Stimulated activated CD8-positive, alpha-beta memory T cell treated with anti-CD3 and anti-CD28 coated beads, Interleukin-15, amount 100 ng/mL, for 1 hour (primary cell): ENCODE measurements at regions not wholly inside any gene's neighbourhood (a gene's known extent, or its start where the extent isn't known, plus 50 kb on each side); places are given as distances from the start of the nearest gene placed in this dataset.

Experiments used
- DNase-seq: peaks from one replicate; pipeline ENCODE4 v3.0.0-alpha.2; 2020; ENCODE audit warnings: low read depth

DNA sequence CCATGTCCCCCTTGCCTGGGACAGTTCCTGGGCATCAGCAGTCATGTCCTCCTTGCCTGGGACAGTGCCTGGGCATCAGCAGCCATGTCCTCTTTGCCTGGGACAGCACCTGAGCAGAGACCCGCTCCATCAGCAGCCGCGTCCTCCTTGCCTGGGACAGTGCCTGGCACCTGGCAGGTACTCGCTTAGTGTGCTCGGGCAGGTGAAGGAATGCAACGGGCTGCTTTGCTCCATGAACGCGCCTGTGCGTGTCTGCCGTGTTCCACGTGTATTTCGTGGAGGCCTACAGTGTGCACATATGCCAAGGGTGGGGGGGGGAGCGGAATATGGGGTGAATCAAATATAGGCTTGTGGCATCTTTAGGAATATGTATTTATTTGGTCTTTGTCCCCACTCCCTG is 1490.7 kb downstream of the TBC1D22A start:
- no peak for DNase-seq

GRCh38 chr22:48251629-48252028 is 1489.2 kb downstream of the TBC1D22A start:
- DNase-seq = no peak

GRCh38 chr22:48250937-48251530 is 1488.6 kb downstream of the TBC1D22A start:
- no peak for DNase-seq

- no peak for DNase-seq
Measured at GRCh38 chr22:48250286-48250895, 1487.9 kb downstream of the TBC1D22A start.

DNA sequence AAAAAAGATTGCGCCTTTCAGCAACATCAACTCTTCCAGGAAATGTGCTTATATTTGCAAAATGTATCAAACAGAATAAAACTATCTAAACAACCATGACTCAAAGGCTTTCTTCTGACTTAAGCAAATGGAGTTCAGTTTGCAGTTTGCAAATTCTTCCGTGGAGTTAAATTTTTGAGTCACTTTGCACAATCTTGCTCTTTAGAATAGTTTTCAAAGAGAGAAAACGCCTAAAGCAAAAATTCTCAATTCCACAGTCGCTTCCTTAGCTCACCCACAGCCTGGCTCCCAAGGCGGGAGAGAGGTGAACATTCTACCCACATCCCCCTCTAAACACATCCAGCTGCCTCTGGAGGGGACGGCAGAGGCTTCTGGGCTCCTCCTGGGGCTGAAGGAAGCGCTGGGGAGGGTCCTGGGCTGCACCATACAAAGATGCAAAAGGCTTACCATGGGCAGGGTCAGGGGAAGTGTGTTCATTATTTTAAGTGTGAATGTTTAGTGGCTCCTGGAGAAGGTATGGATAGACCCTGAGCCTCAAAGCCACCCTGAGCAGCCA is 1487.3 kb downstream of the TBC1D22A start:
- no peak for DNase-seq

DNA sequence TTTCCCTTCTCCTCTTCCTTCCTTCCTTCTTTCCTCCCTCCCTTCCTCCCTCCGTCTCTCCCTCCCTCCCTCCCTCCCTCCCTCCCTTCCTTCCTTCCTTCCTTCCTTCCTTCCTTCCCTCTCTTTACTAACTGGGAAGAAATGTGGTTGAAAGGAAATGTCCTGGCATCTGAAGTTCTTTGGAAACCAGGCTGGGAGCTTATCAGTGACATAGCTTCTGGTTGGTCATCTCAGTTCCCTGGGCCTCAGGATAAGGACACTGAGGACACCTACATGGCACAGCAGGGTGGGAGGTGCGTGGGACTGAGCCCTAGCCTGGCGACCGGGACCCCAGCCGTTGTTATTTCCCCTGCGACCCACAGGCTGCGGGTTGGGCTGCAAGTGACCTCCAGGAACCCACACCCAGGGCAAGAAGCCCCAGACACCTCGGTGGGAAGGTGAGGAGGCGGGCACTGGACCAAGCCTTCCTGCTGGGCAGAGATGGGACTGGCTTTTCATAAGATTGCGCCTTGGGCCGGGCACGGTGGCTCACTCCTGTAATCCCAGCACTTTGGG is 1486.5 kb downstream of the TBC1D22A start:
- no peak for DNase-seq

- DNase-seq = no peak
Measured at GRCh38 chr22:48247829-48248228, 1485.4 kb downstream of the TBC1D22A start.

DNA sequence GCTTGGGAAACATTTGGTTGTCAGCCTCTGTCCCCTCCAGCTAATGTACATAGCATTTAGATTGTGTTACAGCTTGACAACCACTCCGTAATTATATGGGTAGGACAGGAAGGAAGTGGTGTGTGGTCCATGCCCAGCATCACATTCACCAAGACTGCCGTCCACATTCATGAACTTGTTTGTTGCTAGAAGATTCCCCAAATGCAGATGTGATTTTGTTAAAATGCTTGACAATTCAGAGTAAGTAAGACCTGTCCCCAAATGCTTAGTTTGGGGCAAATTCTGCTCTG is 1482.7 kb downstream of the TBC1D22A start:
- DNase-seq = no peak

DNA sequence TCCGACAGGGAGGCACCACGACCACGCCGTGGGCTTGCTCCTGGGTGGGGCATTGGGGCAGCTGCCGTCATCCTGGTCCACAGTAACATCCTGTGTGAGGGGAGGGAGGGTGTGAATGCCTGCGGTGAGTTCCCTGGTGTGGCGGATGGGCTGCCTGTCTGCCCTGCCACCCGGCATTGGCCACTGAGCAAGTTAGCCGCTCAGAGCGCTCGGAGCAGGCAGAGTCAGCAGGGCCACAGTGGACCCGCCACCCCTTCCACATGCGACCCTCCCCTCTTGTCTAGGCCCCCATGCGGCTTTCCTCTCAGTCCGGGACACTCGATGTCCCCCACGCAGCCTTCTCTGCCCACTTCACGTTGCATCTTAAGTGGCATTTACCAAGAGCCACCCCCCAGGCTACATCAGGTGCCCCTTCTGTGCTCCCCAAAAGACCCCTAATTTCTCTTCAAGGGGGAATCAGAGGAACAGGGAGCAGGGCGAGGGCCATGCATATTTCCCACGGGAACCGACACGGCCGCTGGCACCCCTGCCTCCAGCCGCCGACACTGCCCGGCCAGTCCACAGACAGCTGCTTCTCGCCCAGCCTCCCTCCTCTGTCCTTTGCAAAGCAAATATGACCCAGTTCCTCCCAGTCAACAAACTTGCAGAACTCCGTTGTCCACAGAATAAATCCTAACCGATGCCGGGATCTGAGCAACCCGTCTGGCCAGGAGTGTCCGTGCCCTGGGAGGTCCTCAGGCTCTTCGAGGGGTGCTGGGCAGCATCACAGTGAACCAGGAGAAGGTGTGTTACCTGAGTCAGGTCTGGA is 1482.1 kb downstream of the TBC1D22A start:
- no peak for DNase-seq

DNA sequence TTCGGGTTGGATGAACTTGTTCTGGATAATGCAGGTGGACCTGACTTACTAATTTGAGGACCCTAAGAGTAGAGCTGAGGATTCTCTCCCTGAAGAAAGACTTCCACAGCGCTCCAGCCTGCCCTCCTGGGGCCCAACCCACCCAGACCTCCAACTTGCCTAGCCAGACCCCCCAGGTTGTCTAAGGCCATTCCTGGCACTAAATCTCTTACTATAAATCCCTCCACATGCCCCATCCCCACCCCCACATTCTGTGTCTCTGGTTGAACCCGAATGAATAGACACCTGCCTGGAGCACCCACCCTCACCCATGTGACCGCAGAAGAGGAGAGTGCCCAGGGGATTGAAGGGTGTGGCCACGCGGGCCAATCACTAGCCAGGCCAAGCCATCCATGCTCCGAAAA is 1480.0 kb downstream of the TBC1D22A start:
- no peak for DNase-seq

DNA sequence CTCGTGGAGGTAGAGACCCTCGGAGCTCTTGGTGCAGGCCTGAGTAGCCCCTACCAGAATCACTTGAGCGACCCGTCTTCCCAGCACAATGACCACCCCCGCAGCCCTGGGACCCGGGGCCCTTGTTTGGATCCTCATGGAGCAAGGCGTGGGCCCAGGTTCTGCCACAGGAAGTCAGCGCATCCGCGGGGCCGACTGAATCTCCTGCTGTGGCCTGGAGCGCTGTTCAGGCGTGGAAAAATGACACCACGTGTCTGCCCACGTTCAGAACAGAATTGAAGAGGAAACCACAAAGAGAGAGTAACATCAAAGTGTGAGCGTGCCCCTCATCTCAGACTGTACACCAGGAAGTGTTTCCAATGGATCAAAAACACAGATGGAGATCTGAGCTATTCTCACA is 1479.2 kb downstream of the TBC1D22A start:
- no peak for DNase-seq

DNA sequence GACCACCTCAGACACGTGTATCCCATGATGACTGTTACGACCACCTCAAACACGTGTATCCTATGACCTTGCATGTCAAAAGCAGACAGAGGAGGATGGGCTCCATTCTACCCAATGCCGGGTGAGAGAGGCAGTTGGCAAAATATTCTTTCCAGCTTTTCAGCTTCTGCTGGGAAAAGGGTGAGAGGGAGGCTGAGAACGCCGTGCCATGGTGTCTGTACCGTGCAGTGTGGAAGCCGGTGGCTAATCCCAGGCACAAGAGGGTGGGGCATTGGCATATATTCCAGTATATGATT is 1478.4 kb downstream of the TBC1D22A start:
- no peak for DNase-seq

DNA sequence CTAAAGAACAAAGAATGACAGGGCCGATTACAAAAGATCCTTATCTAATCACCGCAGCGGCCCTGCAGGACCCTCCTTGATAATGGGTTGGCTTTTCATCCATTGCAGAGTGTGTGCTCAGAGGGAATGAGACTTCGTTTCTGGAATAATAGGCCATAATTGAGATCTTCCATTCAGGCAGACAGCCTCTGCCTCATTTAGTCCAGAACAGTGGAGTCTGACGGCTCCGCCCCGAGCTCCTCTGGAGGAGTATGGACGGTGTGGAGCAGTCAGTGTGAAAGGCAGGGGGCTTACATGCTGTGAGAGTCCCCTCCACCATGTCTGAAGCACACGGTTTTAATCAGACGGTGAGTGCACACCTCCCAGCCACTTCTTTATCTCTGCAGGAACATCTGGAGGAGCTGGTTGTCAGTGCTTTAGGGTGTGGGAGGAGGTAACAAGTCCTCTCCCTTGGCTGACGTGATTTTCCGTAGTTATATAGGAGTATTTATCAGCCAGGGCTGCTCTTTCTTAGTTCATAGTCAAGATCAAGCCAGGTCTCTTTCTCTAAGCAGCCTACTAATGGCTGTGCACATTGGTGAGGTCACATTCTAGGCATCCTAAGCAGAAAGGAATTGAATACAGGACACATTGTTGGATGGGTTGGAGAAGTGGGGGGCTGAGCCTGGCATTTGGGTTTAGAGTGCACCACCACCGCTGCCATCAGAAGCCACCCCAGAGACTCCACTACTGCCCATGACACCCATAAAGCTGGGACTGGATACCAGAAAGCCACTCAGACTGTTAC is 1477.9 kb downstream of the TBC1D22A start:
- no peak for DNase-seq

GRCh38 chr22:48239461-48240147 is 1477.2 kb downstream of the TBC1D22A start:
- DNase-seq = no peak

- no peak for DNase-seq
Measured at GRCh38 chr22:48238966-48239365, 1476.5 kb downstream of the TBC1D22A start.

DNA sequence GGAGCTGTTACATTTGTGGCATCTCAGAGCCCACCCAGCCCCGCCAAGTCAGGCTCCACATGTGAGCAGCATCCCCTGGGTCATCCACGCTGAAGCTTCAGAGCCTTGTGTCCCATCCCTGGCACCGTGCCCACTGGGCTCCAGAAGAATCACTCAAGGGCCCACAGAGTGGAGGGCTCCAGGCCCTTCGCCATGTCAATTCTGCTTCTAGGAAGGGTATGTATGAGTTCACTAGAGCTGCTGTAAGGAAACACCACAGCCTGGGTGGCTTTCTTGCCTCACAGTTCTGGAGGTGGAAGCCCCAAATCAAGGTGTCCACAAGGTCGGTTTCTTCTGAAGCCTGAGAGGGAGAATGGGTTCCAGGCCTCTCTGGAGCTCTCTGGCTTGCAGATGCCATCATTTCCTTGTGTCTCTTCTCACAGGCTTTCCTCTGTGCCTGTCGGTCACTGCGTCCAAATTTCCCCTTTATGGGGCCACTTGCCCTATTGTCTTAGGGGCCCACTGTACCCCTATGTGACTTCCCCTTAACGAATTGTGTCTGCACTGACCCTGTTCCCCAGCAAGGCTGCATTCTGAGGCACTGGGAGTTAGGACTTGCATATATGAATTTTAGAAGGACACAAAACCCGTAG is 1476.0 kb downstream of the TBC1D22A start:
- DNase-seq = no peak

DNA sequence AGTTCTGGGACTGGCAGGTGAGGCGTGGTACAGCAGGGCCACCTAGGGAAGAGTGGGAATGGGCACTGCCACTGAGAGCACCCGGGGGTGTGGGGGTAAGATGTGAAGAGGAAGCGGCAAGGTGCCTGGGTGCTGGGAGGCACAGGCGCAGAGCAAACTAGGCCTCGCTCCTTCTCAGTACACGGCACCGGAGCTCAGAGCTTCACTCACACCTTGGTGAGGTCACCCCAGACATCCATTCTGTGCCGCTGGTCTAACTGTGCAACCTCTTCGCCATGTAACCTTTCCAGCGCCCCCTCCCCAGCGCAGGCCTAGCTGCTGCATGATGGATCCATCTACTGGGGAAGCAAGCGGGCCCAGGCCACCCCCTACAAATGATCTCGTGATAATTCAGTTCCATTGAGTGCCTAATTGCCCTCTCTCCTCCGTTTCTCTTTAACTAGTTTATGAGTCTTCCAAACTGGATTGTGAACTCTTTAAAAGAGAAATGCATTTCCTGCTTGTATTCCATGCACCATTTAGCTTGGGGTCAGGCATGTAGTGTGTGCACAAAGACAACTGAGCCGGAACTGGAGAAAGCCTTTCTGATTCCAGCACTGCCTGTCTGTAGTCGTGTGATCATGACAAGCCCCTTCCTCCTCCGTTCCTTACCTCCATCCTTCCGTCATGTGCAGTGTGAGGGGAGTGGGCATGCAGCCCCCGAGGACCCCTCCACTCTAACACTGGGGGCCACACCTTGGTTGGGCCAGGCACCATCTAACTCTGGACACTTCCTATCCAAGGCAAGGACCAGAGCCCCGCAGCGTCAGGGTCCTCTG is 1475.2 kb downstream of the TBC1D22A start:
- no peak for DNase-seq

- DNase-seq = no peak
Measured at GRCh38 chr22:48236261-48236660, 1473.8 kb downstream of the TBC1D22A start.

DNA sequence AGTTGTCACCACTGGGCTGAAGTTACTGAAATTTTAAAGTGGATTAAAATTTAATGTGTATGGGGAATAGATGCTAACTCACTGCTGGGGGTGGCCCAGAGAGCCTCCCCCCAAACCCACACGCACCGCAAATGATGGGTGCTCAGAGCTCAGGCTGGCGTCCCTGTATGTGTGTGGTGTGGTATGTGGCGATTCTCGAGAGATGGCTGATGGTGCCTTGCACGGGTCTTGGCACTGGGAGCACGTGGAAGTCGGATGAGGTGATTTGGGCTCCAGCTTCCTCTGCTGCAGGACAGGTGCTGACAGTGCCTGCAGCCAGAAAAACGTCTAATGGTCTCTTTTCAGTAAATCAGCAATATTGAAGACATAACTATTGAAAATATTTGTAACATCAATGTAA is 1473.3 kb downstream of the TBC1D22A start:
- DNase-seq = no peak

GRCh38 chr22:48234011-48234410 is 1471.6 kb downstream of the TBC1D22A start:
- no peak for DNase-seq
